ENCODE measurements at regions not wholly inside any gene's neighbourhood (a gene's known extent, or its start where the extent isn't known, plus 50 kb on each side); places are given as distances from the start of the nearest gene placed in this dataset.
"Not testable (repeated sequence)": the region's sequence is repeated elsewhere in the genome, so short reads cannot be mapped to it uniquely, and the experiment has no call there.

- no peak for DNase-seq
These were observed 220.8 kb downstream of the ZNF621 start for GRCh38 chr3:40745381-40746106.

- no peak for DNase-seq
These were observed 226.9 kb downstream of the ZNF621 start for GRCh38 chr3:40751666-40752065.

- no peak for DNase-seq
These were observed 227.7 kb downstream of the ZNF621 start for GRCh38 chr3:40752492-40752891.

GRCh38 chr3:40753291-40753770, 228.6 kb downstream of the ZNF621 start:
- DNase-seq: no peak

- DNase-seq: peak in 18 of 58 donors; percentile 4 to 68 (median 20)
These were observed 229.2 kb downstream of the ZNF621 start for GRCh38 chr3:40753951-40754350.

- DNase-seq: no peak
These were observed 230.2 kb downstream of the ZNF621 start for GRCh38 chr3:40754994-40755393.

GRCh38 chr3:40756500-40756899, 231.7 kb downstream of the ZNF621 start:
- no peak for DNase-seq

- DNase-seq: not testable (repeated sequence)
These were observed 238.0 kb downstream of the ZNF621 start for GRCh38 chr3:40762771-40763170.

GRCh38 chr3:40763807-40764206, 239.0 kb downstream of the ZNF621 start:
- DNase-seq: no peak

GRCh38 chr3:40764747-40765146, 240.0 kb downstream of the ZNF621 start:
- no peak for DNase-seq

GRCh38 chr3:40765884-40766283, 241.1 kb downstream of the ZNF621 start:
- DNase-seq: no peak

- no peak for DNase-seq
These were observed 241.6 kb downstream of the ZNF621 start for GRCh38 chr3:40766396-40766795.

GRCh38 chr3:40768046-40768445, 243.3 kb downstream of the ZNF621 start:
- DNase-seq: no peak

GRCh38 chr3:40768536-40768935, 243.8 kb downstream of the ZNF621 start:
- DNase-seq: no peak

- DNase-seq: peak in 2 of 58 donors; percentile 13 to 15
These were observed 245.3 kb downstream of the ZNF621 start for GRCh38 chr3:40770061-40770460.

GRCh38 chr3:40771112-40771511, 246.4 kb downstream of the ZNF621 start:
- peak in 19 of 58 donors; percentile 3 to 31 (median 16) for DNase-seq

GRCh38 chr3:40779039-40779438, 254.3 kb downstream of the ZNF621 start:
- no peak for DNase-seq

GRCh38 chr3:40780291-40780924, 255.6 kb downstream of the ZNF621 start:
- peak in 56 of 58 donors; percentile 22 to 89 (median 69) for DNase-seq

- DNase-seq: peak in 28 of 58 donors; percentile 17 to 71 (median 44)
These were observed 256.2 kb downstream of the ZNF621 start for GRCh38 chr3:40780925-40781406.

GRCh38 chr3:40782111-40782721, 257.5 kb downstream of the ZNF621 start:
- no peak for DNase-seq

GRCh38 chr3:40790746-40791145, 266.0 kb downstream of the ZNF621 start:
- DNase-seq: no peak

- DNase-seq: no peak
These were observed 269.0 kb downstream of the ZNF621 start for GRCh38 chr3:40793730-40794129.

All from anterior cingulate cortex (tissue), 58 donors.